Stimulated activated CD8-positive, alpha-beta memory T cell treated with anti-CD3 and anti-CD28 coated beads, Interleukin-4, amount 100 ng/mL, for 48 hours (primary cell): ENCODE measurements at regions not wholly inside any gene's neighbourhood (a gene's known extent, or its start where the extent isn't known, plus 50 kb on each side); places are given as distances from the start of the nearest gene placed in this dataset.
"Not testable (repeated sequence)": the region's sequence is repeated elsewhere in the genome, so short reads cannot be mapped to it uniquely, and the experiment has no call there.

Experiments used
- DNase-seq: peaks from one replicate; pipeline ENCODE4 v3.0.0-alpha.2; 2020

DNA sequence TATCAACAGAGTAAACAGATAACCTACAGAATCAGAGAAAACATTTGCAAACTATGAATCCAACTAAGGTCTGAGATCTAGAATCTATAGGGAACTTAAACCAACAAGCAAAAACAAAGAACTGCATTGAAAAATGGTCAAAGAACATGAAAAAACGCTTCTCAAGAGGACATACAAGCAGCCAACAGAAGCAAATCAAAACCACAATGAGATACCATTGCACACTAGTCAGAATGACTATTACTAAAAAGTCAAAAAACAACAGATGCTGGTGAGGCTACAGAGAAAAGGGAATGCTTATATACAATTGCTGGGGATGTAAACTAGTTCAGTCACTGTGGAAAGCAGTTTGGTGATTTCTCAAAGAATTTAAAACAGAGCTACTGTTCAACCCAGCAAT is 255.7 kb downstream of the TMEM47 start:
- DNase-seq: no peak

DNA sequence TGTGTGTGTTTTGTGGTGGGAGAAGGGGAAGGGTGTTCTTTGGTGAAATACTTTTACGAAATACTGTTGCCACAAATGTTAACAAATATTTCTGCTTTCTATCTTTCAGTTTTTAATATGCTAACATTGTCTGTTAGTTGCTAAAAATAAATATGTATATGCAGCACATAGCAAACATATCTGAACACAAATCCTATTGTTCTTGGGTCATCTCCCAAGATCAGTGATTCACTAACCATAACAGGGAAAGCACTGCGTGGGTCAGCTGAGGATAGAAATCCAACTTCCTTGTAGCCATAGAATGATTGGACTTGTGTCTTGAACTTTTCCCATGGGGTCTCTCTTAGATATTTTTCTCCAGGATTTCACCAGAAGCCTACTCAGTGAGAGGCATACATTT is 250.3 kb upstream of the FAM47A start:
- no peak for DNase-seq

DNA sequence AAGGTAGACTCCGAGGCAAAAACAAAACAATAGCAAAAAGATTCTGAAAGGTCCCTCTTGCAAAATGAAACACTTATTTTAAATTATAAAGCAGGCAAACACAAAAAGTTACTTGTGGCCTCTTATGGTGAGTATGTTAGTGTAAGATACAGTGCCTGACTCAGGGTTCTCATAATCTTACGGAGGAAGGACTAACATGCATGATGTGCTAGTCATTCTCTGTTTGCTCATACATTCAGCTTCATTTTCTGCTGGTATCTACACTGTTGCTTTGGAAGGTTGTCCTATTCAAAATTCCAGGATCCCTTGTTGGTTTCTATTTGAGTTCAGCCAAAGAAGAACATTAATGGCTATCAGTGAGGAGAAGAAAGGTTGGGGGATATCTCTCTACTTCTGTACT is 249.1 kb upstream of the FAM47A start:
- DNase-seq: no peak

DNA sequence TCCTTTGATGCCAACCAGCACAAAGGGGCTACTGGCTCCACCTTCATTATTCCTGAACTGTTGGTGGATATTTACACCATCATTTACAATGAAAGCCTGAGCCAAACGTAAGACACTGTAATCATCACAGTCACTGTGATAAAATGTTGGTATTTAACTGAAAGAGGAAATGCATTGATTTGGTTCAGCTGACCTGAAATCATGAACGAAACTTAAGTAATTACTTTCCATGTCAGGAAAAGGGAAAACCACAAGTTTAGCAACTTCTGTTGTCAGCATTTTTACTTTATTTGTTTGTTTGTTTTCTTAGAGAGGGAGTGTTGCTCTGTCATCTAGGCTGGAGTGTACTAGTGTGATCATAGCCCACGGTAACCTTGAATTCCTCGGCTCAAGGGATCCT is 247.8 kb upstream of the FAM47A start:
- DNase-seq: no peak

DNA sequence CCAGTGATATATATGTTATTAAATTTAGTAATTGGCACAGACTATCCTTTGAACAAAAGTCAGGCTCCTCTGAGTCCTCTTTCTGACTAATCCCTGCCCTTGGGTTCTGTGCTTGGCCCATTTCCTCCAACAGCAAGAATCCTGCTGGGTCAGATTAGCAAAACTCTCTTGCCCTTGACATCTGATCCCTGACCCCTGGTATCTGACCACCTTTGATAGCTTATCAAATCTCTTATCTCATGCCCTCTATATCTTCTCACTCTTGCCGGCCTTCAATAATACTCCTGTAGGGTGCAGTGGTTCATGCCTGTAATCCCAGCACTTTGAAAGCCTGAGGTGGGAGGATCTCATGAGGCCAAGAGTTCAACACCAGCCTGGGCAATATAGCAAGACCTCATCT is 245.5 kb upstream of the FAM47A start:
- no peak for DNase-seq

DNA sequence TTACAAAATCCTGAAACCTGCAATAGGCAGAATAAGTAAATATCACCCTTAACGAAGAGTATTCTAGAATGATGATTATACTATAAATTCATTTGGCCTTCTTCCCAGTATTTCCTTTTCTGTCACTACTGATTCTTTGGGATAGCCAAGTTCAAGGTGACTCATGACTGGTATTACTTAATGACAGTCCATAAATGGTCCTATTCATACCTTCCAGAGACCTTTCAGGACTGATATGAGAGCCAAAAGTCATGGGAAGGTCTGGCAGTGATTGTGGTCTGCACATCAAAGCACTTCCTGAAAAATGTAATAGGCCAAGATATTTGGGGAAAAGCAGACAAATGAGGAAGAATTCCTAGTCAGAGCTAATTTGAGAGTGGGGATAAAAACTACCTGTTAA is 239.6 kb upstream of the FAM47A start:
- DNase-seq: no peak

DNA sequence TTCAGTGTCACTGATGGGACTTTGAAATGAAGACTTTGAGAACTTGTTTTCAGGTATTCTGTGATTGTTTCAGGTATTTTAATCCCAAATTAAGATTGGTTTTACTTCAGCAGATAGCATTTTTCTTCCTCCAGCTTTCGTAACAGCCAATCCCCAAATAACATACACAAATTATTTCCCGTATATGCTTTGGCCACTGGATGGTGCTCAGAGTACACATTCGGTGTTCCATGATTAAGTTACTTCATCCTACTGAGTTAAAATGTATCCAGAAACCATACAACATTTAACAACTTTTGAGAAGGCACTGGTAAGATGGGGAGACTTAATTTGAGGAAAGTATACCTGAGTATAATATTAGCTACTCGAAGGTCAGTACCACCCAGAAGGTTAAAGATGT is 233.4 kb upstream of the FAM47A start:
- no peak for DNase-seq

DNA sequence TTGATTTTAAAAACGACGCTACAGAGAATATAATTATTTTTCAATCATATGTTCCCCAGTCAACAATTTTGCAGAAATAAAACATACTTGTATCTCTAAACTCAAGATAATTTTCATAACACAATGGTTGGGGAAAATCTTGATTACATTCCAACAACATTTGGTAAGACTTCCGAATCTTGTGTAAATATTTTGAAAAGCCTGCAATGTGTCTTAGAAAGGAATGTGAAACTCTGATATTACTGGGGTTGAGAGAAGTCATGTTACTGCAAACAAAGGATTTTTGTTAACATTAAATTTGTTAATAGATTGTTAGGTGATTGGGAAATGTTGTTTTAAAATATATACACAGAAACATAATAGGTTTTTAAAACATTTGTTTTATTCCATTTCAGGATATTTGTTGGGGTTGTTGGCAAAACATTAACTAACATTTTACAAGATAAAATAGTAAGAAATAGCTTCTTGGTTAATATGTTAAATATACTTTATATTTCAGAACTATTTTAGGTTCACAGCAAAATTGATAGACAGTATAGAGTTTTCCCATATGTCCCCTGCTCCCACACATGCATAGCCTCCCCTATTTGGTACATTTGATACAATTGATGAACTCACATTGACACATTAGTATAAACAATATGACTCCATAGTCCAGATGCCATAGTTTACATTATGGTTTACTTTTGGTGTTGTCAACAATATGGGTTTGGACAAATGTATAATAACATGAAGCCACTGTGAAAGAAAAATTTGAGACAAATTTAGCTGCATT is 218.6 kb upstream of the FAM47A start:
- no peak for DNase-seq

DNA sequence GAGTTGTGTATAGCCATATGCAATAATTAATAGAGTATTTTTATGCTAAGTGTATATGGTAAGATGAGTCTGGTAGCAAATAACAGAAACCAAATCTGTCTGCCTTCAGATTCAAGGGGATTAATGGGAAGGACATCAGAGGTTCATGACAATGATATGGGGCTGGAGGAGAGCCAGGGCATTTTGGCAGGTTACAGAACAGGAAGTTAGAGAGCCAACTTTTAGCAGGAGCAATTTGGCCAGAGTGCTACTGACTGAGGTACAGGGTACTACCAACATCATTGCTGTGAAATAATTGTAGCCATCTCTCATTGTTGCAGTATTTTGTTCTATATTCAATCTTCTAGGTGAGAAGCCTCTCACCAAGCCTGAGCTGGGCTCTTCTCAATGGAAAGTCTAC is 210.9 kb upstream of the FAM47A start:
- DNase-seq: no peak

DNA sequence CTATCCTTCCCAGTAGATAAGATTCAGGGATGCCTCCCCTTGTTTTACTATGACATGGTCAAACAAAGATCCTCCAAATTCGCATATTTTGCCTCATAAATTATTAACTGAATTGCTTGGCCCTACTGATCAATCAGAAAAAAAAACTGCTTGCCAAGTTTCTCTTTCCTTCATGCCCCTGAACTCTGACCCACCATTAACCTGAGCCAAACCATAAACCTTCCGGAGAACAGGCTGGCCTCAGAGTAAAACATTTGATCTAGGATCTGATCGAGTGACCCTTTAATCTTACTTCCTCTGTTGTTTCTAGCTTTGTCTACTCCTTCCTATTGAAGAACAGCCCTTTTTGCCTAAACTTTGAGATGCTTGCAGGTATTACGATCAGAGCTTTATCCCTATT is 209.7 kb upstream of the FAM47A start:
- no peak for DNase-seq

DNA sequence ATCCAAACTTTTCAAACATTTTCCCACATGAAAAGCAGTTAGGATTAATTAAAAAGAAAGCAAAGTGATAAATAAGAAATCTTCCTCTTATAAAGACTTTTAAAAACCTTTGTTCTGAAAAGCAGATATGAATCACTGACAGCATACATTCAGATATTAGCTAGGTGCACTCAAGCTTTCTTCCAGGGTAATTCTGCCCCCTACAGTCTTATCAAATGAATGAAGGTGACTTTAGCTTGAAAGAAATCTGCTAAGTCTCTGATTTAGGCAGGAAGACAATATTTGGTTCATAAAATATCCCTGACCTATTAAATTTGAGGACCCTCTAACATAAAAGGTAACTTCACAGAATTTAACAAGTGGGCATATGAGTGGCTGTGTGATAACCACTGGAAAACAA is 209.1 kb upstream of the FAM47A start:
- DNase-seq: no peak

DNA sequence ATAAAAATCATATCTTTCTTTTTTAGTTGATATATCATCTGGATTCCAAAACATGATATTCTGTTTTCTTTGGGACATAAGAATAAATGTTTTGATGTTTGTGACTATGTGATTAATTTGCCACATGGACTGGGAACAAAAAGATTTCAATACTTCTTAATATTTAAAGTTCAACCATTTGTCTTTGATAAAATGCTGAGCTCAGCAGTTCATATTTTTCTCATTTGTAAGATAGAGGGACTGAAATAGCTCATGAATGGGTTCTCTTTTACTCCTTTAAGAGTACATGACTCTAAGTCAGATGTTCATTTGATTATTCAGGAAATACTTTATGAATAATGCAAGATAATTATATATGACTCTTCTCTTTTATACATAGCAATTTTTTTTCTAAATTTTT is 205.9 kb upstream of the FAM47A start:
- no peak for DNase-seq

DNA sequence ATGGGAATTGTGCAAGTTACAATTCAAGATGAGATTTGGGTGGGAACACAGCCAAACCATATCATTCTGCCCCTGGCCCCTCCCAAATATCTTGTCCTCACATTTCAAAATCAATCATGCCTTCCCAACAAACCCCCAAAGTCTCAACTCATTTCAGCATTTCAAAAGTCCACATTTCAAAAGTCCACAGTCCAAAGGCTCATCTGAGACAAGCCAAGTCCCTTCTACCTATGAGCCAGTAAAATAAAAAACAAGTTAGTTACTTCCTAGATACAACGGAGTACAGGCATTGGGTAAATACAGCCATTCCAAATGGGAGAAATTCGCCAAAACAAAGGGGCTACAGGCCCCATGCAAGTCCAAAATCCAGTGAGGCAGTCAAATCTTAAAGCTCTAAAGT is 203.3 kb upstream of the FAM47A start:
- DNase-seq: not testable (repeated sequence)

DNA sequence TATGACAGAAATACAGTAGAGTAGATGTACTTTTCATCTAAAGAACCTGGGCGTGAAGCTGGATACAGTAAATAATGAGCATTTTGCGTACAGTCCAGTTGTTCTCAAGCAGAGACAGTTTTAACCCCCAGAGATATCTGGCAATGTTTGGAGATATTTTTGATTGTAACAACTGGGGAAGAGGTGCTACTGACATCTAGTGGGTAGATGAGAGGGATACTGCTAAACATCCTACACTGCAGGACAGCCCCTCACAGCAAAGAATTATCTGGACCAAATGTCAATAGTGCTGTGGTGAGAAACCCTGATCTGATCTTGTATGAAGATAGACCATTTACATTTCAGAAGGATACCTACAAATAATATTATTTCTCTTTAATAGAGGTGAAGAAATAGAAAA is 200.2 kb upstream of the FAM47A start:
- no peak for DNase-seq

DNA sequence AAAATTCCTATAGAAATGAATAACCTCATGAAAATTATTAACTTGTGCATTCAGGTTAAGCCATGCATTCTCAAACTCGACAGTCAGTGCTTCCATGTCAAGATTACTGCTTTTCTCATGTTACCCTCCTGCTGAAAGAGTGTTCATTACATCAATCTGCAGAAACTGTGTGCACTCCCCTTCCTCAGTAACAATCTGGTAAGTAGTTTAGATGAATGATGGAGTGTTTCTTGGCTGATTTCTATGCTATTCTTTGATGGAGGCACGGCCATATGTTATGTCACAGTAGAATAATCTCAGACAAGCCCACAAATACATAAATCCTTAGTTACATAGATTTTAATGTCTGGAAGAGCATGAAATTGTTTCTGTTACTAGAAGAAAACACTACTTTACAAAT is 193.3 kb upstream of the FAM47A start:
- DNase-seq: no peak

DNA sequence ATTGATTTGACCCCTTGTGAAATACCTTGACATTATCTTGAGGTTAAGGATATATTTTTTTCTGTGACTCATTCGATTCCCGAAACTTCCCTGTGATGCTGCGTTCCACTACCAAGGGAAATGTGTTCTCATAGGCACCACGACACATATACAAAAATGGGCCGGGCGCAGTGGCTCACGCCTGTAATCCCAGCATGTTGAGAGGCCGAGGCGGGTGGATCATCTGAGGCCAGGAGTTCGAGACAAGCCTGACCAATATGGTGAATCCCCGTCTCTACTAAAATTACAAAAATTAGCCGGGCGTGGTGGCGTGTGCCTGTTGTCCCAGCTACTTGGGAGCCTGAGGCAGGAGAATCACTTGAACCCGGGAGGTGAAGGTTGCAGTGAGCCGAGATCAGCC is 188.3 kb upstream of the FAM47A start:
- DNase-seq: not testable (repeated sequence)

DNA sequence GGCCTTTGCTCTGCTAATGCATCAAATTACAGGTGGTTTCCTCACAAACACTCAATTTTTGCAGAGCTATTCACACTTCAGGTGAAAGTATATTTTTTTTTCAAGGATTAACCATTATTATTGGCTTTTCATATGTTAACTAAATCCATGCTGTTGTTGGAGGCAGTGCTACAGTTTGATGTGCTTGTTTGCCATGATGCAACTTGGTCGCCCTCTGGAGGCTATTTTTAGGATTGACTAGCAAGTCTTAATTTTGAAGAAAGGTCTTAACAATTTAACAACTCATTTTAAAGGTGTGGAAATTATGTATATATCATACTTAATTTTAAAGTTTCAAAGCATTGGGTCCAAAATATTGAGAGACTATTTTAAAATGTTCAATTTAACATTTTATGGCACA is 168.8 kb upstream of the FAM47A start:
- DNase-seq: peak; percentile 21

DNA sequence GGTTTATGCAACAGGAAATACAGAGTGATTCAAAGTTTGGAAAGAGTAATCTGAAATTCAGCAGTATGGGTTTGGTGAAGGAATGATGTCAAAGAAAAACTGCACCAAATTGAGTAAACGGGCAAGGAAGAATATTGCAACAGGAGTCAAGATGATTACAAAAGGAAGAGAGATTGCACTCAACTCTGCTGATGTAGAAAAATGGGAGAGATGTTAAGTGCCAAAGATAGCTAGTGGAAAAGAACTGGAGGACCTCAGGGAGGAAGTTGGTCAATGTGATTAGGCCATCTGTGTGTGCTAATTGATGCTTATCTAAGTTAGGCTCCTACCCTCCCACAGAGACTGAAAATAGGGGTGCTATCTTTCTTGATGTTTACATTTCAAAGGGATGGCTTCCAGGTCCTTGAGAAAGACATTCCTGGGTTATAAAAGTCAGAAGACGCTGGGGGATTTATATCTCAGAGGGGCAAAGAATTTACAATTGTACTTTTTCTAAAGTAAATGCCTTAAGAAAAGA is 167.4 kb upstream of the FAM47A start:
- DNase-seq: no peak

DNA sequence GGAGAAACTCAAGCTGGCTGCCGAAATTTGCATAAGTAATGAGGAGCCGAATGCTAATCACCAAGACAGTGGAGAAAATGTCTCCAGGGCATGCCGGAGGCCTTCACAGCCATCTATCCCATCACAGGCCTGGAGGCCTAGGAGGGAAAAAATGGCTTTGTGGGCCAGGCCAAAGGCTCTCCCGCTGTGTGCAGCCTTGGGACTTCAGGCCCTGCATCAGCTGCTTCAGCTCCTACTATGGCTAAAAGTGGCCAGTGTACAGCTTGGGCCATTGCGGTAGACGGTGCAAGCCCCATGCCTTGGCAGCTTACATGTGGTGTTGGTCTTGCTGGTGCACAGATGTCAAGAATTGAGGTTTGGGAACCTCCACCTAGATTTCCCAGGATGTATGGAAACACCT is 162.6 kb upstream of the FAM47A start:
- no peak for DNase-seq

DNA sequence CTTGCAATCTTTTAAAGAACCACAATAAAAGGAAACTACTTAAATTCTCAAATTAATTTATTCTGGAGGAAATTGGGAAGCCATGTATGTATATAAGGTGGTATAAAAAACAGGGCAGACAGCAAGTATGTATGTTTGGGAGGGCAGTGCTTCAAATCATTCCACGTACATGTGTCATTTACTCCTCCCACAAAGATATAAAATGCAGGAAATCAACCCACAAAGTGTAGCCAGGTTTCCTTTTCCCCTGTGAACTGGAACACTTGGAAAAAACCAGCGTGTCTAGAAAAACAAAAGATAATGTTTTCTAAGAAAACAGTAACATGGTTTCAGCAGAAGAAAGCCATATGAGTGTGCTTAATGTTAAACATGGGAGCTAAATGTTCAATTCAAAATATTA is 156.7 kb upstream of the FAM47A start:
- DNase-seq: no peak

DNA sequence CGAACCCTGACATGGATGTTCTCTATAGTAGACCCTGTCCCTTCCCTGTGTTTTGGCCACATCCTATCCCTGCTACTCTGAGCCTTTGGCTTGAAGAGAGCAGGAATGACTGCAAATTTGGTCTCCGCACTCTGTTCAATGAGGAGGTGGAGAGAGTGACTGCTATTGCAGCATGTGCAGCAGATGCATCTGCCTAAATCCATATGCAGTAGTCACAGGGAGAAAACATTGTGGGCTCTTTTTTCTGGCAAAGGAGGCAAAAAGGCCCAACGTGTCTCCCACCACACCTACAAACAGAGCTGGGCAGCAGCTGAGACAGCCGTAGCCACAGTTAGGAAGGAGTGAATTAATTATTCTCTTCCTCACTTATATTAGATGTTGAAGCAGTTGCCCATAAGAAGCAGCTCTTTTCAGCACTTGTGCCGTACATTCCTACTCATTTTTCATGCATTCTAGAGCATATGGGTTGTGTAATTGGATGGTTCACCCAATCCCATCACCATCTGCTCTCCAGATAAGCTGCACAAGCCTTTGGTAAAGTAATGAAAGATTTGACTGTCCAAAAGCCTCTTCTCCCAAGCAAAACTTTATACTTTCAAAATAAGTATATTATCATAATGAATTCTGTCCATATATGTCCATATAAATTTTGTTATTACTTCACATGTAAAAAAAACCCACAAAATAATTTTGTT is 147.9 kb upstream of the FAM47A start:
- no peak for DNase-seq

DNA sequence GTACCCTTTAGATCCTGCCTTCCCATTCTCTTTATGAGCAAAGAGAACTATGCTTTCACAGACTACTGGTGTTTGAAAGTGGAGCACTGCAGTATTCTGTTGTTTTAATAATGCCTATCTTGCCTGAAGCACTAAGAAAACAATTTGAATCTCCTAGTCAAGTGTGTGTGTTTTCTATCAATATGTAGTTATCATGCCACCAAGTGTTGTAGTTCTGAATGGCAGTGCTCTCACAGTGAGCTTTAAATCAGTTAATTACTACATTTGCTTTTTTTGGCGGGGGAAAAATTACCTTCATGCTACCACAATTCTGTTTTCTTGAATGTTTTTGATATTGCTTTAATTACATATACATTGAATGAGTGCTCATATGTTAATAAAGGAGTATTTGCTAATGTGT is 143.6 kb upstream of the FAM47A start:
- no peak for DNase-seq

DNA sequence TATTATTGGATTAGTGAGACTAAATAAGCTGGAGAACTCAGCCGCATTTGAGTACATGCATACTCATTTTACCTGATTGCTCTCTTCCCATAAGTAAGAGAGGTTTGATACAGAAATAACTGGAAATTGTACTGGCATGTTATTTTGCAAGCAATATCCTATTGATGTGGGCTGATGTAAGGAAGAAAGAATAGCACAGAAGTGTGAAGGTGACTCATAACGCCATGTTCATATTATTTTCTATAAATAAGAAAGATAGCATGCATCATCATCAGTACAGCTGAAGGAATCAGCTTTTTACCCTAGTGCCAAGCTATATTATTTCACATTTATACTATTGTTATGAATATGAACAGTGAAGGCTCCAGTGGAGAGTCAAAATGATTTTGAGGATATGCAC is 138.3 kb upstream of the FAM47A start:
- no peak for DNase-seq

DNA sequence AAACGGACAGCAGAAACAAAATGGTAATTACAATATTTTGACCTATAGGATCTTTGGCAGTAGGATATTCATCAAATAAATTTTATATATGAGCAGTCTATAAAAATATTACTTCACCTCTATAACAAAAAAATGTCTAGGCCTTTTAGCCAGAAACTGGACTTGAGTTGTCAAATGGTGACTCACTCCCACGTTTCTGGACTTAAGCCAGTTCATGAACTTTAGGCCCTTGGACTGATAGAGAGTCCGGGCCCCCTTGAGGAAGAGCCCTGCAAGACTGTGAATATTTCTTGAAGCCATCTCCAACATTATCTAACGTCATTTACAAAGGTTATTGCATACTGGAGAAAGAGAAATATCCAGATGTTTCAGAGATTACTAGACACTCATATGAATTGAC is 106.8 kb upstream of the FAM47A start:
- no peak for DNase-seq

DNA sequence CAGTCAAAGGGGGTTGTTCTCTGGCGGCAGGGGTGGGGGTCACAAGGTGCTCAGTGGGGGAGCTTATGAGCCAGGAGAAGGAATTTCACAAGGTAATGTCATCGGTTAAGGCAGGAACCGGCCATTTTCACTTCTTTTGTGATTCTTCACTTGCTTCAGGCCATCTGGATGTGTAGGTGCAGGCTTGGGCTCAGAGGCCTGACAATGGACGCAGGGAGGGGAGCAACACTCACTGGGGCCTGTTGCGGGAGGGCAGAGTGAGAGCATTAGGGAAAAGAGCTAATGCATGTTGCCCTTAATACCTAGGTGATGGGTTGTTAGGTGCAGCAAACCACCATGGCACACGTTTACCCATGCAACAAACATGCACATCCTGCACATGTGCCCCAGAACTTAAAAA is 98.0 kb upstream of the FAM47A start:
- DNase-seq: not testable (repeated sequence)
